HG02870 (cell line): ENCODE measurements at regions not wholly inside any gene's neighbourhood (a gene's known extent, or its start where the extent isn't known, plus 50 kb on each side); places are given as distances from the start of the nearest gene placed in this dataset.
"Not testable (repeated sequence)": the region's sequence is repeated elsewhere in the genome, so short reads cannot be mapped to it uniquely, and the experiment has no call there.

Experiments used
- ATAC-seq: cut with Tn5 transposase; IDR thresholded peaks from one replicate; pipeline ENCODE4 v1.9.1; 2021; ENCODE audit warnings: mild to moderate bottlenecking, moderate library complexity; ENCODE audit not compliant: unreplicated experiment

DNA sequence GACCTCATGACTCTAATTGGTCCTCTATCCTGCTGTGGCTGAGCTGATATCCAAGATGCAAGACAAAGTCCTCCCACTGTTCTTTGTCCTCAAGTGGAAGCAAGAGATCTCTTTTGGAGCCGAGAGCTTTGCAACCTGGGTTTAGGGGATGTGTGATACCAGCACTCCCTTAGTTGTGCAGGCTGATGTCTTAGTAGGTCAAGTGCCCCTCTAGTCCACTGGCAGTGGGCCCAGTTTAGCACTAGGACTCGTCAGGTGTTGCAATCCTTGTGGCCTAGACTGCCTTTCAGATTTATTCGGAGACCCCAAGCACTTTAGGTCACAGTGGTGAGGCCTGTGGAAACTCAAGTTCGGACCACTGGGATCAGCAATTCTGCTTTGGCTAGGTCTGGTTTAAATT is 64.0 kb downstream of the GPRASP3 start:
- no peak for ATAC-seq

DNA sequence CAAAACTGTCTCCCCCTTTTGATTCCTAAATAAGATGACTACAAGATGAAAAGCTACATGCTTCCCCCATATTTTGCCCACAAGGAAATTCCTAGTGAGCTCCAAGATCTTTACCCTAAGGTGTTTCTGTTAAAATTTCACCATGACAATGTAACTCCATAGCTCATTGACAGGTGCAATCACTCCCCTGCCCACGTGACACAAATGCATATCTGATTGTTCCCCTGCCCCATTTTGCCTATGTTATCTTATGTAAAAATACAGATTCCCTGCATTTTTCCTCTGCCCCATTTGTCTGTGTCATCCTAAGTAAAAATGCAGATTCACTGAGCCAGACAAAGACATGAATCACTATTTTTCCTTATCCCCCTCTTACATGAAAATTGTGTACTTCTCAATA is 66.7 kb downstream of the GPRASP3 start:
- no peak for ATAC-seq

DNA sequence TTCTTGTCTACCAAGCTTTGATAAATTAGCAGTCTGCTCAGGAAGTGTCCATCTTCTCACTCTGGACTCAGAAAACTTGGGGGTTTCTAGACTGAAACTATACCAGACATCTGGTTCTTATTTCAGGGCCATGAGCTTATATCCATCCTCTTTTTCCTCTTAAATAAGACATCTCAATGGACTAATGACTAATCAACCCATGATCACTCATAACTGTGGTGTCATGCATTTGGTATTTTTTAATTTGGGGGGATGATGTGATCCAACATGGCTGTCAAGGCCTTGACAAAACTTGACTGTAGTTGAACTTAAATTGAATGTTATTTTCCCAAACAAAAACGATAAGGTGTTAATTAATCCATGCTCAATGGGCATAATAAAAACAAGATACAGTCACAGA is 87.8 kb downstream of the GPRASP3 start:
- ATAC-seq: no peak

DNA sequence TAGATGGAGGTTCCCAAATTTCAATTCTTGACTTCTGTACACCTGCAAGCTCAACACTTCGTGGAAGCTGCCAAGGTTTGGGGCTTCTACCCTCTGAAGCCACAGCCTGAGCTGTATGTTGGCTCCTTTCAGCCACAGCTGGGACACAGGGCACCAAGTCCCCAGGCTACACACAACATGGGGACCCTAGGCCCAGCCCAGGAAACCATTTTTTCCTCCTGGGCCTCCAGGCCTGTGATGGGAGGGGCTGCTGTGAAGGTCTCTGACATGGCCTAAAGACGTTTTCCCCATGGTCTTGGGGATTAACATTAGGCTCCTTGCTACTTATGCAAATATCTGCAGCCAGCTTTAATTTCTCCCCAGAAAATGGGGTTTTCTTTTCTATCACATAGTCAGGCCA is 97.7 kb downstream of the GPRASP3 start:
- not testable (repeated sequence) for ATAC-seq

GRCh38 chrX:102832661-102833060 is 104.4 kb upstream of the RAB40AL start:
- no peak for ATAC-seq

DNA sequence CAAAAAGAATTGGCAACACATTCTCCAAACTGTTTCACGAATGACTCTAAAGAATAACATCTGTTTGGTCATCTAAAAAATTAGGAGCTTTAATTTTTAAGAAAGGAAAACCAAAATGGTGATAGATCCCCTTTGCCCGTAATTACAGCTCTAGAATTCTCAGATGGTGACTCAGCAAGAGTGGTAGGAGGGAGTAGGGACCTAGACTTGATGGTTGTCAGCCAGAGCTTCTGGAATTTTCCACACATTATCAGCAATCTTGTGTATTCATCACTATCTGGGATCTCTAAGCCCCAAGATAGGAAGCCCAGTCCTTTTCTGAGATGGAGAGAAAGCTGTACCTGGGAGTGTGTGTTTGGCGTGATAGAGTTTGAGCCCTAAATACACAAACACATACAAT is 103.9 kb upstream of the RAB40AL start:
- no peak for ATAC-seq

GRCh38 chrX:102835504-102836146 is 101.4 kb upstream of the RAB40AL start:
- no peak for ATAC-seq

- ATAC-seq: no peak
Observed at GRCh38 chrX:102837847-102838246, 99.2 kb upstream of the RAB40AL start.

GRCh38 chrX:102840871-102841705 is 96.0 kb upstream of the RAB40AL start:
- ATAC-seq: no peak

DNA sequence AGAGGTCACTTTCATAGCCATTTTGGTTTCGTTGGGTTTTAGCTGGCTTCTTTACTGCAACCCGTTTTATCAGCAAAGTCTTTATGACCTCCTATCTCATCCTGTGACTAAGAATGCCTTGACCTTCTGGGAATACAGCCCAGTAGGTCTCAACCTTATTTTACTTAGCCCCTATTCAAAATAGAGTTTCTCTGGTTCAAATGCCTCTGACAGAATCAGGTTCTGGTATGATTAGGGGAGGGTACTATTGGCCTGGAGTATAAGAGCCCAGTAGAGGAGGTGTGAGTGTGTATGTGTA is 95.4 kb upstream of the RAB40AL start:
- ATAC-seq: no peak

DNA sequence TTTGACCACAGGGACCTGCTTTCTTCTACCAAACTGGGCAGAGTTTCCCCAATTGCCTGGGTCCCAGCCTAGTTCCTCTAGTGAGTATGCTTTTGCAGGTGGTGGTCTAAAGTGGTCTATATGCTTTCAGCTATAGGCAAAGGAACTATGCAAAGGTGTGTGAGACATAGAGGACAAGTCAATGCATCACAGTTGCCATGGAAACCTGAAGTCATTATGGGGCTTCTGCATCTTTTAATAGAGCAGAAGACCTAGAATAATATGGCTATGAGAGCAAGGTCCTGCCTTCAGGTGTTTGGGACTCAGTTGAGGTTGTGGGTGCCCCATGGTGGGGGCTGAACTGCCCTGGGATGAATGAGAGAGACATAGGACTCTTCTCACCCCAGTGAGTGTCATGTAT is 92.1 kb upstream of the RAB40AL start:
- no peak for ATAC-seq

DNA sequence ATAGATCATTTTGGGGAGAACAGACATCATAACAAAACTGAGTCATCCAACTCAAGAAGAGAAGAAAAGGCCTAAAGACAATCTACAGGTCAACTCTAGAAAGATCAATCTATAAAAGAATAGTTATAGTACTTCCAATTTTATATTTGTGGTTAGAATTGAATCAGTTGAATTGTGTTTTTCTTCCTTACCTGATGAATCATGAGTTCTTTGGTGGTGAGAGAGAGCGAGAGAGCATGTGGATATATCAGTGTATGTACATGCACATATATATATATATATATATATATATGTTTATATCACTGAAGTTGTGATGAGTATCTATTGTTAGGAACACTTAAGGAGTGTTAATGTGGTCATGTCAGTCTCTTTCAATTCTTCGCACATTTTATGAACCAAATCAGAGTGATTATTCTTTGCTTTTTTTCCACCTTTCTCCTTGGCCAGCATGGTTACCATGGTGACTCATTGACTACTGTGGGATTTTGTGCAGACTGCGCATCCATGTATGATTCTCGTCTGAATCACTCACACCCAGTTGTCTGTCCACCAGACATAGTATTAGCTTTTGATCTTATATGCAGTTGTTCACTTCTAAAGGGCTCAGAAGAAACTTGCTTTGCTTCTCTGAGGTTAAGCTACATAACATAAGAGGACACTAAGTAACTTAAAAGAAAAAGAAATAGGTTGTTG is 90.4 kb upstream of the RAB40AL start:
- ATAC-seq: no peak

- no peak for ATAC-seq
Observed at GRCh38 chrX:102847362-102847761, 89.7 kb upstream of the RAB40AL start.

GRCh38 chrX:102849396-102849795 is 87.7 kb upstream of the RAB40AL start:
- no peak for ATAC-seq

DNA sequence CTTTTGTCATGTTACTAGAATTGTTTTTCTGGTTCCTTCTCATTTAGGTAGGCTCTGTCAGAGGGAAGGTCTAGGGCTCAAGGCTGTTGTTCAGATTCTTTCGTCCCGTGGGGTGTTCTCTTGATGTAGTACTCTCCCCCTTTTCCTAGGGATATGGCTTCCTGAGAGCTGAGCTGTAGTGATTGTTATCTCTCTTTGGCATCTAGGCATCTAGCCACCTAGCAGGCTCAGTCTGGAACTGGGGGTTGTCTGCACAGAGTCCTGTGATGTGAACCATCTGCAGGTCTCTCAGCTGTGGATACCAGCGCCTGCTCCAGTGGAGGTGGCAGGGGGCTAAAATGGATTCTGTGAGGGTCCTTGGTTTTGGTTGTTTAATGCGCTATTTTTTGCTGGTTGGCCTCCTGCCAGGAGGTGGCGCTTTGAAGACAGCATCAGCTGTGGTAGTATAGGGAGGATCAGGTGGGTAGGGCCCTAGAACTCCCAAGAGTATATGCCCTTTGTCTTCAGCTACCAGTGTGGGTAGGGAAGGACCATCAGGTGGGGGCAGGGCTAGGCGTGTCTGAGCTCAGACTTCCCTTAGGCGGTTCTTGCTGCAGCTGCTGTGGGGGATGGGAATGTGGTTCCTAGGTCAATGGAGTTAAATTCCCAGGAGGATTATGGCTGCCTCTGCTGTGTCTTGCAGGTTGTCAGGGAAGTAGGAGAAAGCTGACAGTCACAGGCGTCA is 78.1 kb upstream of the RAB40AL start:
- not testable (repeated sequence) for ATAC-seq

GRCh38 chrX:102859550-102859871 is 77.6 kb upstream of the RAB40AL start:
- no peak for ATAC-seq

DNA sequence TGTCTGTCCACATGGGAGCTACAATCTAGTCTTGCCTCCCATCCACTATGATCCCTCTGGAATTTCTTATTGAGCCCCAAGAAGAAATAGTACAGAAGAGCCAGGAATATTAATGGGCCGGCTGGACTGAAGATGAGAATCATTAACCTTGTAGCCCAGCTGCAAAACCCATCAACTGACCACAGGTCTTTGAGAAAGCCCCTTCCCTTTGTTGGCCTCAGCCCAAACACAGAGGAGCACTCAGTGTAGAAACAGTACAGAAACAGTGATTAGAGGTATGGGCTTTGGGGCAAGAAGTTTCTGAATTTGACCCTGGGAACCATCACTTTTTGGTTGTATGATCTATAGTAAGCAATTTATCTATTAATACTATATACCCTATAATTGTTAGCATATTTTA is 76.8 kb upstream of the RAB40AL start:
- ATAC-seq: no peak

- peak; percentile 95 for ATAC-seq
Observed at GRCh38 chrX:102863735-102864134, 73.3 kb upstream of the RAB40AL start.

- no peak for ATAC-seq
Observed at GRCh38 chrX:102866981-102867656, 70.0 kb upstream of the RAB40AL start.

- ATAC-seq: no peak
Observed at GRCh38 chrX:102883491-102883890, 53.6 kb upstream of the RAB40AL start.
